OCI-LY7 (cell line): ENCODE measurements at regions not wholly inside any gene's neighbourhood (a gene's known extent, or its start where the extent isn't known, plus 50 kb on each side); places are given as distances from the start of the nearest gene placed in this dataset.

ENCODE experiments used
- BruUV-seq: library from RNA; stranded (reverse); fragments of 400-500 nt; replicated peaks from 2 replicates; lab custom pipeline; 2021; lab: Mats Ljungman, UMichigan
- CTCF ChIA-PET: fragments of 300-600 bp; sonication (Branson Sonifier 250); formaldehyde crosslinking; loops from one replicate; lab custom pipeline; 2022; ENCODE audit warnings: antibody characterized with exemption; ENCODE audit not compliant: unreplicated experiment; lab: Charles Lee
- POLR2A ChIA-PET: fragments of 300-600 bp; sonication (Branson Sonifier 250); formaldehyde crosslinking; loops from one replicate; lab custom pipeline; 2022; ENCODE audit warnings: antibody characterized with exemption; lab: Charles Lee
- DNase-seq: peaks from one replicate; pipeline ENCODE4 v3.0.0-alpha.2; 2015; ENCODE audit warnings: low spot score
- H2AFZ ChIP-seq: fragments of 200-600 bp; sonication (generic), shearing (Covaris generic); 2 replicates; pipeline ENCODE4 v1.6.1; 2014; ENCODE audit warnings: mild to moderate bottlenecking, antibody characterized with exemption, low read length, moderate library complexity
- H3K27ac ChIP-seq: fragments of 200-600 bp; sonication (generic); 2 replicates; pipeline ENCODE4 v1.5.1; 2014; ENCODE audit warnings: mixed run types, low read depth, mild to moderate bottlenecking, moderate library complexity, low read length, inconsistent platforms; ENCODE audit not compliant: poor library complexity, severe bottlenecking
- H3K36me3 ChIP-seq: fragments of 200-600 bp; sonication (generic); 2 replicates; pipeline ENCODE4 v1.6.1; 2014; ENCODE audit warnings: mild to moderate bottlenecking, antibody characterized with exemption, low read length, moderate library complexity, mixed read lengths; ENCODE audit not compliant: insufficient read depth
- H3K4me1 ChIP-seq: fragments of 200-600 bp; sonication (generic); 2 replicates; pipeline ENCODE4 v1.5.1; 2014; ENCODE audit warnings: mild to moderate bottlenecking, low read length; ENCODE audit not compliant: insufficient read depth, poor library complexity, severe bottlenecking
- H3K4me2 ChIP-seq: fragments of 200-600 bp; sonication (generic); 2 replicates; pipeline ENCODE4 v1.6.1; 2014; ENCODE audit warnings: mild to moderate bottlenecking, low read length
- H3K4me3 ChIP-seq: fragments of 200-600 bp; sonication (generic); 2 replicates; pipeline ENCODE4 v1.5.1; 2014; ENCODE audit warnings: mild to moderate bottlenecking, low read depth, low read length; ENCODE audit not compliant: poor library complexity, severe bottlenecking
- H3K79me2 ChIP-seq: fragments of 200-600 bp; sonication (generic); 2 replicates; pipeline ENCODE4 v1.6.1; 2016; ENCODE audit warnings: low read depth, mild to moderate bottlenecking, low read length, moderate library complexity, mixed read lengths; ENCODE audit not compliant: insufficient read depth
- H3K9me2 ChIP-seq: fragments of 200-600 bp; sonication (generic); 2 replicates; pipeline ENCODE4 v1.6.1; 2016; ENCODE audit warnings: mild to moderate bottlenecking, low read length, mixed read lengths; ENCODE audit not compliant: insufficient read depth
- H3K9me3 ChIP-seq: fragments of 200-600 bp; sonication (generic); 2 replicates; pipeline ENCODE4 v1.6.1; 2014; ENCODE audit warnings: mild to moderate bottlenecking, mixed run types, low read length, mixed read lengths
- H4K20me1 ChIP-seq: fragments of 200-600 bp; sonication (generic); 2 replicates; pipeline ENCODE4 v1.6.1; 2014; ENCODE audit warnings: mild to moderate bottlenecking, antibody characterized with exemption, low read length, moderate library complexity, mixed read lengths; ENCODE audit not compliant: insufficient read depth
- CTCF ChIP-seq: fragments of 200-600 bp; sonication (generic); conservative IDR thresholded peaks from 2 replicates; pipeline ENCODE4 v1.5.1; 2014; ENCODE audit warnings: mild to moderate bottlenecking, antibody characterized with exemption, low read length, moderate library complexity, mixed read lengths
- EZH2phosphoT487 ChIP-seq: fragments of 200-600 bp; sonication (generic); IDR thresholded peaks from 2 replicates; pipeline ENCODE4 v1.6.1; 2018; ENCODE audit warnings: low read depth, borderline replicate concordance, mild to moderate bottlenecking, mixed run types, antibody characterized with exemption, low read length, moderate library complexity, mixed read lengths
- intact Hi-C: fragments of 100-400 bp; cut with micrococcal nuclease; formaldehyde crosslinking; loops from one replicate; pipeline ENCODE4 v1.10.0; 2022; ENCODE audit not compliant: unreplicated experiment

GRCh38 chr14:66036547-66036946 lies 449.6 kb upstream of the CCDC196 start:
- Histone ChIP-seq H3K9me3 (no peaks in the 10 kb centered on the region; the same call in 1 of the 2 replicates), H3K4me2 (no peak overlapping the region), H3K79me2 (no peaks in the 10 kb centered on the region), H3K4me3 (no peak overlapping the region), H3K4me1 (no peaks in the 10 kb centered on the region), H4K20me1 (no peaks in the 10 kb centered on the region), H3K36me3 (no peaks in the 10 kb centered on the region), H3K9me2 (no peaks in the 10 kb centered on the region), H3K27ac (no peak overlapping the region), H2AFZ (no peak overlapping the region)
- no TSS peak for BruUV-seq
- intact Hi-C loops, result no loop called here
- TF ChIP-seq CTCF, result no peak
- no peak for TF ChIP-seq EZH2phosphoT487
- ChIA-PET CTCF (no interaction called here), POLR2A (interaction anchor here (1.9 kb wide), 1 partner anchor 9 kb away, joined by 4 read pairs; no protein-coding TSS in a partner anchor)
- DNase-seq, result no peak

GRCh38 chr14:66037361-66037760 lies 448.8 kb upstream of the CCDC196 start:
- TF ChIP-seq EZH2phosphoT487, result no peak
- TF ChIP-seq CTCF, result no peak
- H3K9me3 ChIP-seq, result no peaks in the 10 kb centered on the region; the same call in 1 of the 2 replicates
- intact Hi-C loops, result no loop called here
- H4K20me1 ChIP-seq, result no peaks in the 10 kb centered on the region
- no peaks in the 10 kb centered on the region for H3K9me2 ChIP-seq
- no peaks in the 10 kb centered on the region for H3K36me3 ChIP-seq
- no peak overlapping the region for H2AFZ ChIP-seq
- CTCF ChIA-PET, result no interaction called here
- no peak overlapping the region for H3K27ac ChIP-seq
- no peaks in the 10 kb centered on the region for H3K79me2 ChIP-seq
- no peak overlapping the region for H3K4me2 ChIP-seq
- BruUV-seq, result no TSS peak
- H3K4me3 ChIP-seq, result no peak overlapping the region
- no peaks in the 10 kb centered on the region for H3K4me1 ChIP-seq
- DNase-seq, result no peak
- POLR2A ChIA-PET, result interaction anchor here (1.9 kb wide), 1 partner anchor 8 kb away, joined by 4 read pairs; no protein-coding TSS in a partner anchor

- CTCF ChIA-PET, result no interaction called here
- no peak overlapping the region for H2AFZ ChIP-seq
Observed at GRCh38 chr14:66038212-66038611, 448.0 kb upstream of the CCDC196 start.

More at GRCh38 chr14:66038212-66038611, 448.0 kb upstream of the CCDC196 start:
- Histone ChIP-seq H3K36me3 (no peaks in the 10 kb centered on the region), H3K27ac (no peak overlapping the region), H3K4me1 (no peaks in the 10 kb centered on the region), H3K9me2 (no peaks in the 10 kb centered on the region), H3K4me3 (no peak overlapping the region), H3K79me2 (no peaks in the 10 kb centered on the region), H3K9me3 (no peaks in the 10 kb centered on the region), H3K4me2 (no peak overlapping the region), H4K20me1 (no peaks in the 10 kb centered on the region)
- TF ChIP-seq CTCF (no peak), EZH2phosphoT487 (no peak)
- DNase-seq, result no peak
- intact Hi-C loops, result no loop called here
- POLR2A ChIA-PET, result no interaction called here
- BruUV-seq, result no TSS peak
